ENCODE measurements at regions not wholly inside any gene's neighbourhood (a gene's known extent, or its start where the extent isn't known, plus 50 kb on each side); places are given as distances from the start of the nearest gene placed in this dataset.

GRCh38 chr2:221997100-221997499 lies 301.7 kb downstream of the PAX3 start:
- TF ChIP-seq POLR2A (IDR thresholded peaks at IDR 0.05) = no peak
- TF ChIP-seq CTCF (IDR thresholded peaks at IDR 0.05) = no peak

Data from tibial nerve (tissue), 3 donors.